NCI-H748 (cell line): ENCODE measurements at regions not wholly inside any gene's neighbourhood (a gene's known extent, or its start where the extent isn't known, plus 50 kb on each side); places are given as distances from the start of the nearest gene placed in this dataset.
A peak's percentile ranks its signal among the peaks of the same experiment; 100 is the strongest.

ENCODE experiments used
- DNase-seq: peaks from one replicate; lab custom pipeline; 2025; ENCODE audit not compliant: unreplicated experiment; lab: John Stamatoyannopoulos, UW

DNA sequence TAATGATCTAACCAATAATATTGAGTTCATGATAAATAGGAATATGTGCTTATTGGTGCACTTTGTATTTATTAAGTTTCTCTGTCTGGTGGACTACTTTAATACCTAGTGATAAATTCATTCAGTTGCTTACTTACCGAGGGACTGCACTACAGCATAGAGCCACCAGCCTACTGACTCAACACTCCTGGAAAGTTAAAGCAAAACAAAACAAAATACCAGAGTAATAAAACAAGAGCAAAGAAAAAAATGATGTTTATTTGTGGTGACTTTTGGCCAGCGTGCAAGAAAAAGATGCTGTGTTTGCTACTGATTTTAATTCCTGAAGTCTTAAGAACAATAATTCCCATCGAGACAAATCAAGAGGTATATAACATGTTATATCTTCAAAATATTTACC is 586.3 kb downstream of the PLA2G4A start:
- no peak for DNase-seq

- DNase-seq, result no peak
These were observed 588.8 kb downstream of the PLA2G4A start for GRCh38 chr1:187417520-187417919.

DNA sequence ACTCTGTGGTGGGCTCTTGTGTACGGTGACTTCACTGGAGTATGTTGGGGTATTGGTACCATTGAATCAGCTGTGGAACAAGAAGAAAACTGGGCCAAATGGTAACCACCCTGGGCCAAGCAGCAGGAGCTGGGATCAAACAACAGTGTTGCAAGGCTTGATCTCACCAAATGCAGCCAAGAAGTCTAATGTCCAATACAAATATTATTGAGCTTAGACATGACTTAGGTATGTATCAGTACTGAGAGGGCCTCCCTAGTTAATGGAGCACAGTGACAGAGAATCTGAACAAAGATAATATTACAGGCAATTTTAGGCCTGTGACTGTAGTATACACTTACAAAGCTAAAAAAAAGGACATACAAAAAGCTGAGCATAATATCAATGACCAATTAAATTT is 604.8 kb downstream of the PLA2G4A start:
- no peak for DNase-seq

- DNase-seq, result no peak
These were observed 613.9 kb downstream of the PLA2G4A start for GRCh38 chr1:187442603-187443002.

- no peak for DNase-seq
These were observed 615.2 kb downstream of the PLA2G4A start for GRCh38 chr1:187443939-187444338.

- DNase-seq, result no peak
These were observed 616.3 kb downstream of the PLA2G4A start for GRCh38 chr1:187445066-187445465.

- no peak for DNase-seq
These were observed 622.5 kb downstream of the PLA2G4A start for GRCh38 chr1:187451238-187451637.

DNA sequence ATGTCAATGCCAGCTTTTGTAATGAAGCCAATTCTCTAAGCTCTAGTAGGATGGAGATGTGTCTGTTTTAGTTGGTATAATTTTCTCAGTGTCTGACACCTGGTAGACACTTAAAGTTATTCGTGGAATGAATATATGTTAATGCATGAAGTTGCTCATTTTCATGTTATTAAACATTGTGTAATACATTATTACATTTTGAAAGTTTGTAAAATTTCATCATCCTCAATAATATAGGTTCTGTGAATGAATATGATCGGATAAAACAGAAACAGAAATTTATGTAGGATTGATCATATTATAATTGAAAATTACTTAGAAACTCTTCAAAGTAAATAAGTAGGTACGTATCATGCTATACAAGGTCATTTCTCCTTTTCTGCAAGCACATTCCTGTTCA is 625.3 kb downstream of the PLA2G4A start:
- no peak for DNase-seq

DNA sequence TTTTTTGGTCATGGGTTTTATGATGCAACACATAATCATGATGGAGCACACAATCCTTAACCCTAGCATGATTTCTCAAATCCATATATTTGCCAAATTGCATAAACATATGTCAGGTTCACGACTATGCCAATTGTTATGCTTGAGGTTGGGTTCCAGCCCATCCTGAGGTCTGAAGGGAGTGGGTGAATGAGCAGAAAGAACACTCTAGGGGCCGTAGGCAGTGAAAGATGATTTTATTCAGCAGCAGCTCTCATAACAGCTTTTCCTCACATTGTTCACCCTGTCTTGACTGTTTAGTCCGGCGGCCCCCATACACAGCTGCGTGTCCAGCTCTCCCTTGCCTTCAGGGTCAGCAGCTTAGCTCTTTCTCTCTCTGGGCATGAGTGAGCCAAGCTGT is 627.7 kb downstream of the PLA2G4A start:
- DNase-seq, result no peak

DNA sequence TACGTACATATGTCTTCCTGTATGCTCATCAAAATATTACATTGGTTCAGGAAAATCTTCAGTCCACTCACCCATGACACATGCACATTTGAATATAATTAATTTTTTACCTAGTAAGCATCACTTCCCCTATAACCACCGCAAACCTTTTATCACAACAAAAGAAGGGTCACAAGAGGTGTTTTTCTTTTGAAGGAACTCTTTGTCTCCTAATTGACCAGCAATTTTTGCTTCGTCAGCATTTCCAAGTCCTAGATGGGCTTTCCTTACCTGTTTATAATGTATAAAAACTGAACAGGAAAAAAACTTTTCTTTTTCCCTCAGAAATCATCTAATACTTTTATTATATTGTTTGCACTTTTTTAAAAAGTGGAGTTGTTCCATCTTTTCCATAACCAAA is 631.3 kb downstream of the PLA2G4A start:
- peak; percentile 23 for DNase-seq

GRCh38 chr1:187464320-187464719 is 635.6 kb downstream of the PLA2G4A start:
- no peak for DNase-seq

- no peak for DNase-seq
These were observed 636.7 kb downstream of the PLA2G4A start for GRCh38 chr1:187465441-187465840.

DNA sequence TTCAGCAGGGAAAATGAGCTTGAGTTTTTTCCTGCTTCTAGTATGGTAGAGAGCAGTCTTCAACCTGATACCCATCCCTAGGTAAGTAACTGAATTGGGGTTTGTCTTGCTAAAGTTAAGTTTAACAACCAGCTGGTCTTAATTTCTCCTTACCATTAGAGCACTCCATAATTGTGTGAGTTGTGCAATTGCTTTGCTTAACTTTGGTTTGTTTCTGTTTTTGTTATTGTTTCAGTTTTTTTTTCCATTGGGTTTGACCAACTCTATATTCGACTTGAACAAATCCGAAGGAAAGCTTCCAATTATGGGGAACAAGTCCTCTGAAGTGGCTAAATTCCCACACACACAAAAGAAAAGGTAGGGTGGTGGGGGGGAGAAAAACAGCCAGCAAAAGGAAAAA is 641.1 kb downstream of the PLA2G4A start:
- no peak for DNase-seq

DNA sequence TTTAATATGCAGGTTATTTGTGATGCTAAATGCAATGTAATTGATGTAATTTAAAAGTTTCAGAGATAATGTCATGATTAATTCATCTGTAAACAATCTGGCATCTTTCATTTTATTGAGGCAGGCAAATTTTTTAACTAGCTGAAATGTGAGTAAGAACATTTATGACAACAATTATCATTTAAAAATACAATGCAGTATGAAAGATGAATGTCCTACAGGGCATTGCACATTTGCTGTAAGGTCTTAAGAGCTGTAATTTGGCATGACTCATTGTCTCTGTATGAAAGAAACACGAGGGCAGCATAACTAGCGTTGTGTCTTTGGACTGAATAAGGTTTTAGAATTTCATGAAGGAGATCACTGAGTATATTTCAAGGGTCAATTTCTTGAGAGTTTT is 642.8 kb downstream of the PLA2G4A start:
- DNase-seq, result peak; percentile 24

DNA sequence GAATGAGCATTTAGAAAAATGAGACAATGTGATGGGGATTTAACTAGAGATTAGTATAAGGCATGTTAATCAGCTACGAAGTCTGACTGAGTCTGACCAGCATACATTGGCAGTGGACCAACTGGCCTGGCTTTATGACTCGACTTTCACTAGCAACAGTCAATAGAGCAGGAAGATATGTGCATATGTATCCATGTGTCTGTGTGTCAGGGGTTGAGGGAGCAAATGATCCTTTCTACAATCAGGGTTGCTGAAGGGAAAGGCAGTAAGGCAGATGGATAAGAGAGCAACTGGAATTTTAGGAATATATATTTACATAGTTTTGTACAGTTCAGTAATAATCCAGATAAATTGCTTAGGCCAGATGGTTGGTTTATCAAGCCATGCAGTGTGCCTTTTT is 645.6 kb downstream of the PLA2G4A start:
- no peak for DNase-seq

DNA sequence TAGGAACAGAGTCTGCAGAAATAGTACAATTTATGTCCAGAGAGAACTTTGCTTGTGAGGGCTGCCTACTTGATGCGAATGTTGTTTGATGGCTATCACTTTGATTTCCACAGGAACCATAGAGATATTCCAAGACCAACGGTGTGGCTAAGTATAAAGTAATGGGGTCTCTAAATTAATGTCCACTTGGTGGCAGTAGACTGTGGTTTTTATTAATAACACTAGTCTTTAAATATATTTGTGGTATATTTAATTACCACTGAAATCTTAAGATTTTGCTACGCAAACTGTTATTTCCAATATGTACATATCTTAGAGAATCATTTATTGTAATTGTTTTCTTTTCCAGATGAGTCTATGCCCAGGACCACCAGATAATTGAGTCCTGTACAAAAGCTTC is 647.9 kb downstream of the PLA2G4A start:
- peak; percentile 28 for DNase-seq

- peak; percentile 25 for DNase-seq
These were observed 648.4 kb downstream of the PLA2G4A start for GRCh38 chr1:187477103-187477502.

GRCh38 chr1:187477535-187477934 is 648.8 kb downstream of the PLA2G4A start:
- no peak for DNase-seq

- DNase-seq, result no peak
These were observed 652.9 kb downstream of the PLA2G4A start for GRCh38 chr1:187481581-187482148.

DNA sequence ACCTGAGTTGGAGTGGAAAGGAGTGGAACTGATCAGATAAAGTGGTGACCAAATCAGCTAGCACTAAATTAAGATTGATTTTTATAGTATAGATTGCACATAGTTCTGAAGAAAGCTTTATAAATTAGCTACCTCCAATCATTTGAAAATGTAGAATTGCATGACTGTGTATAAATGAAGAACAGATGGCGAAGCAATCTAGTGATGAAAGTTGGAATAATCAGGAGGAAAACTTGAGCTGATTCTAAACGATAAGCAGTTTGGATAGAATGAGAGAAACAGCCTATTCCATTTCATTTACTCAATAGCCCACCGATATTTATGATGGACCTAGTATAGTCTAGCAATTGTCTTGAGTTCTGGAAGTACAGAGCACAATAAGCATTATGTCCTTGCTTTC is 661.5 kb downstream of the PLA2G4A start:
- DNase-seq, result no peak

- no peak for DNase-seq
These were observed 662.5 kb downstream of the PLA2G4A start for GRCh38 chr1:187491082-187491720.

GRCh38 chr1:187498028-187498427 is 669.3 kb downstream of the PLA2G4A start:
- no peak for DNase-seq

- DNase-seq, result no peak
These were observed 676.0 kb downstream of the PLA2G4A start for GRCh38 chr1:187504779-187505178.
